GM12865 (cell line): ENCODE measurements at regions not wholly inside any gene's neighbourhood (a gene's known extent, or its start where the extent isn't known, plus 50 kb on each side); places are given as distances from the start of the nearest gene placed in this dataset.

Experiments
- DNase-seq: peaks from one replicate; pipeline ENCODE4 v3.0.0; 2010; ENCODE audit warnings: low read depth
- H3K4me3 ChIP-seq: 2 replicates; pipeline ENCODE4 v1.5.1; 2011; ENCODE audit warnings: mild to moderate bottlenecking, low read depth, low read length, control low read depth
- TF ChIP-seq, protein P1 (sequence below): IDR thresholded peaks from 2 replicates; pipeline ENCODE4 v1.5.1; 2011; ENCODE audit warnings: low read length, control low read depth, low read depth, inconsistent platforms; ENCODE audit not compliant: insufficient read depth; ENCODE audit errors: missing control alignments

GRCh38 chr19:32166238-32166637 is 179.2 kb upstream of the ZNF507 start:
- TF ChIP-seq, protein P1, sequence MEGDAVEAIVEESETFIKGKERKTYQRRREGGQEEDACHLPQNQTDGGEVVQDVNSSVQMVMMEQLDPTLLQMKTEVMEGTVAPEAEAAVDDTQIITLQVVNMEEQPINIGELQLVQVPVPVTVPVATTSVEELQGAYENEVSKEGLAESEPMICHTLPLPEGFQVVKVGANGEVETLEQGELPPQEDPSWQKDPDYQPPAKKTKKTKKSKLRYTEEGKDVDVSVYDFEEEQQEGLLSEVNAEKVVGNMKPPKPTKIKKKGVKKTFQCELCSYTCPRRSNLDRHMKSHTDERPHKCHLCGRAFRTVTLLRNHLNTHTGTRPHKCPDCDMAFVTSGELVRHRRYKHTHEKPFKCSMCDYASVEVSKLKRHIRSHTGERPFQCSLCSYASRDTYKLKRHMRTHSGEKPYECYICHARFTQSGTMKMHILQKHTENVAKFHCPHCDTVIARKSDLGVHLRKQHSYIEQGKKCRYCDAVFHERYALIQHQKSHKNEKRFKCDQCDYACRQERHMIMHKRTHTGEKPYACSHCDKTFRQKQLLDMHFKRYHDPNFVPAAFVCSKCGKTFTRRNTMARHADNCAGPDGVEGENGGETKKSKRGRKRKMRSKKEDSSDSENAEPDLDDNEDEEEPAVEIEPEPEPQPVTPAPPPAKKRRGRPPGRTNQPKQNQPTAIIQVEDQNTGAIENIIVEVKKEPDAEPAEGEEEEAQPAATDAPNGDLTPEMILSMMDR, result no peak
- H3K4me3 ChIP-seq, result no peak overlapping the region

DNA sequence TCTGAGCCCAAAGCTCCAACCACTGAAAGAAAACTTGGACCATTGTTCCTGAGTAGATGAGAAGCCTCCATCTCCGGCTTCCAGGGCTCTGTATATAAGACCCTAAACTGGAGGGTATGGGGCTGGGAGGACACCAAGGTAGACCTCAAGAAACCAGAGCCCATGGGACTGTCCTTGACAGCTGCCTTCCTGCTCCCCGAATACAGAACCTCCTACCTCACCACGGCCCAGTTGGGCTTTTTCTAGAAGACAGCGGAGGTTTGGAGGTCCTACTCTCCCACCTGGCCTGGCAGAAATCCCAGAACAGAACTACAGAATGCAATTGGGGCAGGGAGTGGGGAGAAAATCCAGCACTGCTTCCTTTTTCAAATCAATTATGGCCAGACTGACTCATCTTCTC is 177.3 kb upstream of the ZNF507 start:
- TF ChIP-seq, protein P1, result no peak
- DNase-seq, result no peak
- H3K4me3 ChIP-seq, result no peak overlapping the region

More at GRCh38 chr19:32166238-32166637, 179.2 kb upstream of the ZNF507 start:
- no peak for DNase-seq

DNA sequence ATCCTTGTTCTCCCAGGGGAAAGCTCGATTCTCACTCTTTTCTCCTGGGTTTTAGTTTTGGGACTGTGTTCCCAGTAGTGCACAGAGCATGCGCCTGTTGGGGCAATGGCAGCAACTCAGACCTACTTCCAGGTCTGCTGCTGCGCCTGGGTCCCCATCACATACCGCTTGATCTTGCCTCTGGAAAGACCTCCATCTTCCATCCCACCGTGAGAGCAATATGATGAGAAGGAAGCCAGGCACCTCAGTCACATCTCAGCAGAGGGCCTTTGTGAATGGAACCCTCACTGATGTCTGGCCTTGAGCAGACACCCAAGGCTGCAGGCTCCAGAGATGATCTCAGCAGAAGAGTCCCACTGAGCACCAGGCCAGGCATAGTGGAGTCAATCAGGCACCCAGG is 176.8 kb upstream of the ZNF507 start:
- TF ChIP-seq, protein P1, result no peak
- DNase-seq, result no peak
- no peak overlapping the region for H3K4me3 ChIP-seq

- DNase-seq, result no peak
- no peak overlapping the region for H3K4me3 ChIP-seq
- TF ChIP-seq, protein P1, result no peak
Observed at GRCh38 chr19:32171719-32172151, 173.7 kb upstream of the ZNF507 start.

- no peak for DNase-seq
- H3K4me3 ChIP-seq, result no peak overlapping the region
- TF ChIP-seq, protein P1, result no peak
Observed at GRCh38 chr19:32172566-32173160, 172.7 kb upstream of the ZNF507 start.

DNA sequence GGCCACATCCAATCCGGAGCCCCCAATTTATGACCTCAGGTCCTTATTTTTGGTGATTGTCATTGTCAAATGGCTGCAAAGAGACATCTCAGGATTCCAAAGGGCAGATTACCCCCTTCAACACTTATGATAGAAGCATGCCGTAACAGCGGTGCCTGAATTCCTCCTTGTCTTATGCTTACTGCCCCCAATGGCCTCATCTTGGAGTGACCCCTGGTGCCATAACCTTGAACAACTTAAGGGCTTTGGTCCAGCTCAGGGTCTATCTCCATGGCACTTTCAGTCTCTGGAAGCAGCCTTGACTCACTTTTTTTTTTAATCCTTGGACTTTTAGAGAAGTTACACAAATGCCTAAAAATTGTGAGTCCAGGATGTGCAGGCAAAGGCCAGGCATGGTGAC is 171.6 kb upstream of the ZNF507 start:
- DNase-seq, result no peak
- no peak overlapping the region for H3K4me3 ChIP-seq
- TF ChIP-seq, protein P1, result no peak
